Right lobe of liver (tissue), 6 donors: ENCODE measurements at regions not wholly inside any gene's neighbourhood (a gene's known extent, or its start where the extent isn't known, plus 50 kb on each side); places are given as distances from the start of the nearest gene placed in this dataset.

Source experiments
- ATAC-seq, 4 donors: fragments of 200-7000 bp; cut with Tn5 transposase; one replicate each; pipeline ENCODE4 v1.9.1; 2020; ENCODE audit warnings: mild to moderate bottlenecking in 4 of 4, moderate library complexity in 4 of 4
- DNase-seq, 3 donors: peaks; one replicate each; pipeline ENCODE4 v3.0.0-alpha.2; 2020
- H3K27ac ChIP-seq, 3 donors: fragments of 200-600 bp; one replicate each; pipeline ENCODE4 v1.8.0; 2022
- H3K27me3 ChIP-seq, 2 donors: fragments of 200-600 bp; one replicate each; pipeline ENCODE4 v1.8.0; 2022
- H3K36me3 ChIP-seq, 4 donors: fragments of 200-600 bp; sonication (generic) in 1 of 4; one replicate each; pipeline versions ENCODE4 v1.5.1 to v1.8.0; 2017 to 2022; ENCODE audit warnings: control low read depth in 1 of 4
- H3K4me1 ChIP-seq, 4 donors: fragments of 200-600 bp; sonication (generic) in 1 of 4; one replicate each; pipeline versions ENCODE4 v1.5.1 to v1.8.0; 2017 to 2022; ENCODE audit warnings: control low read depth in 1 of 4
- H3K4me3 ChIP-seq, 3 donors: fragments of 200-600 bp; one replicate each; pipeline ENCODE4 v1.8.0; 2022
- H3K9me3 ChIP-seq, 4 donors: fragments of 200-600 bp; sonication (generic) in 1 of 4; one replicate each; pipeline versions ENCODE4 v1.5.1 to v1.8.0; 2017 to 2022; ENCODE audit warnings: control low read depth in 1 of 4
- POLR2A ChIP-seq: fragments of 450-650 bp; IDR thresholded peaks from one replicate; pipeline ENCODE4 v1.6.1; 2017; ENCODE audit warnings: antibody characterized with exemption, mild to moderate bottlenecking
- WGBS: methylation state at CpG from one replicate; pipeline ENCODE4 v1.1.6; 2018; ENCODE audit warnings: low coverage, low lambda C conversion rate; ENCODE audit not compliant: insufficient coverage; ENCODE audit errors: missing lambda C conversion rate; 5-methylcytosine and 5-hydroxymethylcytosine counted together
- intact Hi-C, 2 donors: fragments of 100-400 bp; cut with DNase I; formaldehyde crosslinking; loops; one replicate each; pipeline versions ENCODE4 v1.11.2 to v1.14.1; 2022
- TF ChIP-seq, protein P1 (sequence below), 4 donors: fragments of 200-600 bp in 3 of 4; fragments of 450-650 bp in 1 of 4; IDR thresholded peaks; one replicate each; pipeline versions ENCODE4 v1.5.1 to v1.8.0; 2016 to 2022; ENCODE audit warnings: antibody characterized with exemption in 4 of 4, mild to moderate bottlenecking in 2 of 4
- donor health status: DM: no; HTN: yes; CAD: no.
- donor health status: DM: no; HTN: no; CAD: no.
- donor health status: DM: no; HTN: no; CAD: no.
- donor health status: DM: no; HTN: yes; CAD: no.
- donor health status: DM: no; HTN: yes; CAD: no.

DNA sequence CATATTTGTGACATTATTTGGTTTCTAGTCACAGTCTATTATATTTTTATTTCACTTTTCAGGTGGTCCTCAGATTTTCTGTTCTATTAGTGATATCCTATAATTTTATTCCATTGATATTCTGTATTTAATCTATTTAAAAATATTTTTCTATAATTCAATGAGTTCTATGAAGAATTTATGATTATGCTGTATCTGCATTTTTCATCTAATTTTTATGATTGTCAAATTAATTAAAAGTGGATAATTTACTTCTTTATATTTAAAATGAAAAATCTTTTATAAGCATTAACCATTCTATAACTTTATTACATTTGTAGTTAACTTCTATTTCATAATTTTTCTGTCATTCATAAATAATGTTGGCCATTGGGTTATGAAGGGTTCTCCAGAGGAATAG lies 387.4 kb upstream of the LRRC7 start:
- Histone ChIP-seq H3K36me3 (no peaks in the 10 kb centered on the region), H3K27ac (no peak overlapping the region), H3K4me1 (no peaks in the 10 kb centered on the region), H3K9me3 (no peaks in the 10 kb centered on the region), H3K27me3 (no peaks in the 10 kb centered on the region), H3K4me3 (no peak overlapping the region)
- DNase-seq (no peak), ATAC-seq (no peak)
- intact Hi-C loops: no loop called here
- no peak for TF ChIP-seq POLR2A

DNA sequence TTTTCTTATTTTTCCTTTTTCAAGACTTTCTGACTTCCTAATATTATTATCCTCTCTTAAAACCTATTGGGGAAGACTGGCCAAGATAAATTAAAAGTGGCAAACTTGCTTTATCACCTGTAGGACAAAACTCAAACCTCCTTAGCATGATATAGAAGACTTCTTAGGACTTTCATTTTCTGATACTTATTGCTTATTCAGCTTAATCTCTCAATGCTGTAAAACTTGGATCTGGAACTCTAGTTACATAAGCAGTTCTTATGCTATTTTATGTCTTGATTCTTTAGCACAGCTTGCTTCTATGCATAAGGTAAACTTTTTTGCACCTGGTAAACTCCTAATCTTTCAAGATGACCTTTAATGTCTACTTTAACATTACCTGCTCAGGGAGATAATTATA lies 382.3 kb upstream of the LRRC7 start:
- Histone ChIP-seq H3K4me1 (no peaks in the 10 kb centered on the region), H3K4me3 (no peak overlapping the region), H3K9me3 (no peaks in the 10 kb centered on the region), H3K27me3 (no peaks in the 10 kb centered on the region), H3K36me3 (no peaks in the 10 kb centered on the region), H3K27ac (no peak overlapping the region)
- TF ChIP-seq, protein P1, sequence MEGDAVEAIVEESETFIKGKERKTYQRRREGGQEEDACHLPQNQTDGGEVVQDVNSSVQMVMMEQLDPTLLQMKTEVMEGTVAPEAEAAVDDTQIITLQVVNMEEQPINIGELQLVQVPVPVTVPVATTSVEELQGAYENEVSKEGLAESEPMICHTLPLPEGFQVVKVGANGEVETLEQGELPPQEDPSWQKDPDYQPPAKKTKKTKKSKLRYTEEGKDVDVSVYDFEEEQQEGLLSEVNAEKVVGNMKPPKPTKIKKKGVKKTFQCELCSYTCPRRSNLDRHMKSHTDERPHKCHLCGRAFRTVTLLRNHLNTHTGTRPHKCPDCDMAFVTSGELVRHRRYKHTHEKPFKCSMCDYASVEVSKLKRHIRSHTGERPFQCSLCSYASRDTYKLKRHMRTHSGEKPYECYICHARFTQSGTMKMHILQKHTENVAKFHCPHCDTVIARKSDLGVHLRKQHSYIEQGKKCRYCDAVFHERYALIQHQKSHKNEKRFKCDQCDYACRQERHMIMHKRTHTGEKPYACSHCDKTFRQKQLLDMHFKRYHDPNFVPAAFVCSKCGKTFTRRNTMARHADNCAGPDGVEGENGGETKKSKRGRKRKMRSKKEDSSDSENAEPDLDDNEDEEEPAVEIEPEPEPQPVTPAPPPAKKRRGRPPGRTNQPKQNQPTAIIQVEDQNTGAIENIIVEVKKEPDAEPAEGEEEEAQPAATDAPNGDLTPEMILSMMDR (IDR thresholded peaks at IDR 0.05): no peak
- TF ChIP-seq POLR2A: no peak
- intact Hi-C loops: no loop called here
- ATAC-seq: no peak
- DNase-seq: no peak

DNA sequence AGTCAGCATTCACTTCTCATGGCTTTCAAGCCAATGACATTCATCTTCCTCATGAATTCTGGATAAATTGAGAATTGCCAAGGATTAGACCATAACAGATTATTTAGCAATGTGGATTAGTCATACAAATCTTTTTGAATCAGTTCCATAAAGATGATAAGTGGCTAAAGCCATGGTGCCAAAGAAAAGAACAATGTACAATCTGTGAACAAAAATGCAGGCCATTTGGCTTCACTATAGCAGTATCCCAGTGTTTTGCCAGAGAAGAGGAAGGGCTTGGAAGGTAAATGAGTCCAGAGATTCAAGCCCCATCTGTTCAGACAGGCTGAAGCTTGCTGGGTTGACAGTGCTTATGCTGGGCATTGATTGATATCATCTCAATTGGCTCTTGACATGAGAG lies 376.4 kb upstream of the LRRC7 start:
- DNase-seq (no peak), ATAC-seq (no peak)
- H3K27ac ChIP-seq: no peak overlapping the region
- no peak for TF ChIP-seq POLR2A
- TF ChIP-seq, protein P1 (IDR thresholded peaks at IDR 0.05): no peak
- no peaks in the 10 kb centered on the region for H3K27me3 ChIP-seq
- no peaks in the 10 kb centered on the region for H3K9me3 ChIP-seq
- H3K4me3 ChIP-seq: no peak overlapping the region
- intact Hi-C loops: no loop called here
- no peaks in the 10 kb centered on the region for H3K4me1 ChIP-seq
- no peaks in the 10 kb centered on the region for H3K36me3 ChIP-seq

DNA sequence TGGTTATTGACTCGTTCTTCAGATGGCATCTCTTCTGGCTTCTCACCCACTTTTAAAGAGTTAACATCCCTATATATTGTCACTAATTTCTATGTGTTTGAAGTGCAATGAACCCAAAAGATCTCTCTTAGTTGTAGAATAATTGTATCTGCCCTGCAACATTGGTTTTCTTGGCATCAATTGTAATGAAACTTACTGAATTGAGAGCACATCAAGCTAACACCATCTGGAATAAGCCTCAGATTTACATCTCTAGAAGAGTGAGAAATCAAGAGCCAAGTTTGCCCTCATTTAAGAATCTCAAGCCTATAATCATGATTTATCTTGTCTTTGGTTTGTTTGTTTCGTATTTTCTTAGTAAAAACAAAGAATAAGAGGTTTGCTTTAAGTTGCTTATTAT lies 372.6 kb upstream of the LRRC7 start:
- H3K36me3 ChIP-seq: no peaks in the 10 kb centered on the region
- WGBS: 34% methylated on average over 2 of the region's 2 CpGs
- H3K27me3 ChIP-seq: no peaks in the 10 kb centered on the region
- no peak for DNase-seq
- H3K27ac ChIP-seq: no peak overlapping the region
- no peaks in the 10 kb centered on the region for H3K4me1 ChIP-seq
- no peak for TF ChIP-seq POLR2A
- TF ChIP-seq, protein P1 (IDR thresholded peaks at IDR 0.05): no peak
- no peaks in the 10 kb centered on the region for H3K9me3 ChIP-seq
- intact Hi-C loops: no loop called here
- no peak overlapping the region for H3K4me3 ChIP-seq
- ATAC-seq: no peak

DNA sequence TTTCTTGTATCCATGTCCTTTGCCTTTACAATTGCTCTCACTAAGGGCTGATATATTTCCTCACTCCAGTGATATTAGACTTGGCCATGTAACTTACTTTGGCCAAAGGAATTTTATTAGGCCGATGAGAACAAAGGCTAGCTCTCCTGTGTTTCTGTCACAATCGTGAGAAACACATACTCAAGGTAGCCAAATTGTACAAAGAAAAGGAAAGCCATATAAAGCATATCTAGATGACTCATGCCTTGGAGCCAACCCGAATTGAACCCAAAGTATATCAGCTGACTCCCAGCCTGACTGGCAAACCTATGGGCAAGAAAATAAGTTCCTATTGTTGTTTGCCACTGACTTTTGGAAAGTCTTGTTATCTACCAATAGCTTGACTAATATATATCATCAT lies 371.7 kb upstream of the LRRC7 start:
- Histone ChIP-seq H3K27me3 (no peaks in the 10 kb centered on the region), H3K4me3 (no peak overlapping the region), H3K27ac (no peak overlapping the region), H3K9me3 (no peaks in the 10 kb centered on the region), H3K4me1 (no peaks in the 10 kb centered on the region), H3K36me3 (no peaks in the 10 kb centered on the region)
- TF ChIP-seq, protein P1 (IDR thresholded peaks at IDR 0.05): no peak
- no peak for TF ChIP-seq POLR2A
- no peak for DNase-seq
- WGBS: 60% methylated on average over 3 of the region's 3 CpGs
- ATAC-seq: no peak
- intact Hi-C loops: no loop called here
